DOHH2 (cell line): ENCODE measurements at regions not wholly inside any gene's neighbourhood (a gene's known extent, or its start where the extent isn't known, plus 50 kb on each side); places are given as distances from the start of the nearest gene placed in this dataset.

Source experiments
- H3F3A ChIP-seq: fragments of 200-600 bp; sonication (generic), shearing (Covaris generic); 2 replicates; pipeline ENCODE4 v1.6.0; 2016; ENCODE audit warnings: antibody characterized with exemption, mild to moderate bottlenecking; ENCODE audit not compliant: control insufficient read depth, insufficient read depth
- H3K27ac ChIP-seq: fragments of 200-600 bp; sonication (generic); 2 replicates; pipeline ENCODE4 v1.5.1; 2014; ENCODE audit warnings: low read depth, mild to moderate bottlenecking, low read length, moderate library complexity
- H3K27me3 ChIP-seq: fragments of 200-600 bp; sonication (generic); 2 replicates; pipeline ENCODE4 v1.6.1; 2014; ENCODE audit warnings: mild to moderate bottlenecking, low read length, mixed read lengths; ENCODE audit not compliant: control insufficient read depth
- H3K36me3 ChIP-seq: fragments of 200-600 bp; sonication (generic); 2 replicates; pipeline ENCODE4 v1.6.1; 2014; ENCODE audit warnings: mild to moderate bottlenecking, low read length, moderate library complexity, mixed read lengths; ENCODE audit not compliant: control insufficient read depth
- H3K4me1 ChIP-seq: fragments of 200-600 bp; sonication (generic); 2 replicates; pipeline ENCODE4 v1.6.1; 2014; ENCODE audit warnings: mild to moderate bottlenecking, low read length, mixed read lengths; ENCODE audit not compliant: control insufficient read depth
- H3K4me2 ChIP-seq: fragments of 200-600 bp; sonication (generic); 2 replicates; pipeline ENCODE4 v1.6.0; 2014; ENCODE audit warnings: mild to moderate bottlenecking, low read length, moderate library complexity
- H3K4me3 ChIP-seq: fragments of 200-600 bp; sonication (generic); 2 replicates; pipeline ENCODE4 v1.5.1; 2014; ENCODE audit warnings: mild to moderate bottlenecking, low read length, mixed read lengths
- H3K79me2 ChIP-seq: fragments of 200-600 bp; sonication (generic); 2 replicates; pipeline ENCODE4 v1.6.1; 2014; ENCODE audit warnings: mild to moderate bottlenecking, low read length, mixed read lengths; ENCODE audit not compliant: control insufficient read depth
- H3K9me2 ChIP-seq: fragments of 200-600 bp; sonication (generic); replicated peaks from 2 replicates; pipeline ENCODE4 v1.6.1; 2014; ENCODE audit warnings: mild to moderate bottlenecking, low read length, mixed read lengths; ENCODE audit not compliant: control insufficient read depth
- H3K9me3 ChIP-seq: fragments of 200-600 bp; sonication (generic); 2 replicates; pipeline ENCODE4 v1.6.1; 2014; ENCODE audit warnings: antibody characterized with exemption, low read length, mixed read lengths; ENCODE audit not compliant: control insufficient read depth, insufficient read depth
- H4K20me1 ChIP-seq: fragments of 200-600 bp; sonication (generic); 2 replicates; pipeline ENCODE4 v1.6.0; 2014; ENCODE audit warnings: low read depth, mild to moderate bottlenecking, antibody characterized with exemption, low read length, moderate library complexity; ENCODE audit not compliant: control insufficient read depth, insufficient read depth
- EZH2phosphoT487 ChIP-seq: fragments of 200-600 bp; sonication (generic); IDR thresholded peaks from 2 replicates; pipeline ENCODE4 v1.6.1; 2017; ENCODE audit warnings: borderline replicate concordance, mild to moderate bottlenecking, antibody characterized with exemption, low read length, moderate library complexity, mixed read lengths
- TF ChIP-seq, protein P1 (sequence below): fragments of 200-600 bp; sonication (generic); IDR thresholded peaks from one replicate; pipeline ENCODE4 v1.5.1; 2014; ENCODE audit warnings: antibody characterized with exemption, mild to moderate bottlenecking, low read depth, low read length; ENCODE audit not compliant: poor library complexity, severe bottlenecking

DNA sequence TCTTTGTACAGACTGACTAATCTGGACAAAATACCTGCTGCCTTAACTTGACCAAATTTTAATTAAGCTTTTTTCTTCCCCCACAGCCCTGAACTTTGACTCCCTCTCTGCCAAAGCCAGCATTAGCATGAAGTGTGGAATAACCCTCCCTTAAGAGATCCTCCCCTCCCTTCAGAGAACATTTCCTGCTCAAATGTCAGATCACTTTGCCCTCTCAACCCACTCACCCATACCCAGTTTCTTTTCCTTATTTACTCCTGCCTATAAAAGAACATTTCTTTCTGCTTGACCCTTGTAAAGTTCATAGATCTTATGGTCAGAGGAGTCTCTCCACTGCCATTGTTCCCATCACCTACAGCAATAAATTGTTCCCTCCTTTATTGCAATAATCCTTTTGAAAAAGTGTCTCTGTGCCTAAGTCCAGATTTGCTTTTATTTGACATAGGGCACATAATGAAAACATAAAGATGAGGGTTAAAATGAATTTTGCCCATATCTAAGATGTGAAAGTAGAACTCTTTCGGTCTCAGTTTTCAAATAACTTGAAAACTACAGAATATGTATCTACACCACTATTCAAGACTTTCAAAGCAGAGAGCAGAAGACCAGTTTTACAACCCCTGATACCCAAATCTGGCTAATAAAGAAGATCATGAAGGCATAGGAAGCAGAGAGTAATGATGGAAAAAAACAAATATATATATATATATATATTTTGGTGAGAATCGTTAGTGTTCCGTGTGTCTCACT lies 289.7 kb upstream of the ANXA10 start:
- H3K4me1 ChIP-seq, result no peaks in the 10 kb centered on the region
- TF ChIP-seq EZH2phosphoT487, result no peak
- TF ChIP-seq, protein P1, sequence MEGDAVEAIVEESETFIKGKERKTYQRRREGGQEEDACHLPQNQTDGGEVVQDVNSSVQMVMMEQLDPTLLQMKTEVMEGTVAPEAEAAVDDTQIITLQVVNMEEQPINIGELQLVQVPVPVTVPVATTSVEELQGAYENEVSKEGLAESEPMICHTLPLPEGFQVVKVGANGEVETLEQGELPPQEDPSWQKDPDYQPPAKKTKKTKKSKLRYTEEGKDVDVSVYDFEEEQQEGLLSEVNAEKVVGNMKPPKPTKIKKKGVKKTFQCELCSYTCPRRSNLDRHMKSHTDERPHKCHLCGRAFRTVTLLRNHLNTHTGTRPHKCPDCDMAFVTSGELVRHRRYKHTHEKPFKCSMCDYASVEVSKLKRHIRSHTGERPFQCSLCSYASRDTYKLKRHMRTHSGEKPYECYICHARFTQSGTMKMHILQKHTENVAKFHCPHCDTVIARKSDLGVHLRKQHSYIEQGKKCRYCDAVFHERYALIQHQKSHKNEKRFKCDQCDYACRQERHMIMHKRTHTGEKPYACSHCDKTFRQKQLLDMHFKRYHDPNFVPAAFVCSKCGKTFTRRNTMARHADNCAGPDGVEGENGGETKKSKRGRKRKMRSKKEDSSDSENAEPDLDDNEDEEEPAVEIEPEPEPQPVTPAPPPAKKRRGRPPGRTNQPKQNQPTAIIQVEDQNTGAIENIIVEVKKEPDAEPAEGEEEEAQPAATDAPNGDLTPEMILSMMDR, result no peak

GRCh38 chr4:167811958-167812357 lies 280.4 kb upstream of the ANXA10 start:
- Histone ChIP-seq H4K20me1 (no peaks in the 10 kb centered on the region), H3K79me2 (no peaks in the 10 kb centered on the region), H3K27ac (no peak overlapping the region), H3K9me2 (no peaks in the 10 kb centered on the region), H3K4me3 (no peak overlapping the region), H3K9me3 (no peaks in the 10 kb centered on the region), H3F3A (no peaks in the 10 kb centered on the region), H3K36me3 (no peaks in the 10 kb centered on the region), H3K4me1 (no peaks in the 10 kb centered on the region), H3K4me2 (no peak overlapping the region), H3K27me3 (no peaks in the 10 kb centered on the region)
- TF ChIP-seq, protein P1, result no peak
- TF ChIP-seq EZH2phosphoT487, result no peak

More for the DNA sequence above, 289.7 kb upstream of the ANXA10 start:
- H4K20me1 ChIP-seq, result no peaks in the 10 kb centered on the region
- no peaks in the 10 kb centered on the region for H3F3A ChIP-seq
- no peaks in the 10 kb centered on the region for H3K79me2 ChIP-seq
- no peaks in the 10 kb centered on the region for H3K9me3 ChIP-seq
- H3K27me3 ChIP-seq, result no peaks in the 10 kb centered on the region
- H3K4me3 ChIP-seq, result no peak overlapping the region
- no peak overlapping the region for H3K4me2 ChIP-seq
- no peaks in the 10 kb centered on the region for H3K9me2 ChIP-seq
- no peaks in the 10 kb centered on the region for H3K36me3 ChIP-seq
- H3K27ac ChIP-seq, result no peak overlapping the region

DNA sequence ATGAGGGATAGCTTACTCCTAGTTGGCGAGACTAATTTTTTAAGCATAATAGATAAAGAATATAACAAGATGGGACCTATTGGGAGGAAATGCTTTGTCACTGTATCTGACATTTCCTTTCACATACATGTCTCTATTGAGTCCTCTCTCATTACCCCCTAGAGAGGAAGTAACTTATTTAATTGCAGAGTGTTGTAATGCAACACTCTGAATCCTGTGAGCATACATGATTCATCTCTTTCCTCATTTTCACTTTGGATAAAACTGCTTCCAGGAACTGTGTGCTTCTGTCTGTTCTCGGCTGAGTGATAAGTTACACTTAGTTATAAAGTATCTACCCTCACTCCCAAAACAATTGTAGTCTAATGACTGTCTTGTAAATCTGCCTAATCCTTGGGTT lies 266.1 kb upstream of the ANXA10 start:
- no peaks in the 10 kb centered on the region for H3F3A ChIP-seq
- no peaks in the 10 kb centered on the region for H3K79me2 ChIP-seq
- no peak overlapping the region for H3K27ac ChIP-seq
- no peaks in the 10 kb centered on the region for H3K9me3 ChIP-seq
- no peaks in the 10 kb centered on the region for H3K27me3 ChIP-seq
- no peaks in the 10 kb centered on the region for H3K36me3 ChIP-seq
- H3K9me2 ChIP-seq, result no peaks in the 10 kb centered on the region
- no peaks in the 10 kb centered on the region for H4K20me1 ChIP-seq
- TF ChIP-seq, protein P1, result no peak
- TF ChIP-seq EZH2phosphoT487, result no peak
- no peaks in the 10 kb centered on the region for H3K4me1 ChIP-seq
- no peak overlapping the region for H3K4me2 ChIP-seq
- no peak overlapping the region for H3K4me3 ChIP-seq
